NCI-H2196 treated with DMSO at 0.1 percent for 48 hours (cell line): ENCODE measurements at regions not wholly inside any gene's neighbourhood (a gene's known extent, or its start where the extent isn't known, plus 50 kb on each side); places are given as distances from the start of the nearest gene placed in this dataset.
"Not testable (repeated sequence)": the region's sequence is repeated elsewhere in the genome, so short reads cannot be mapped to it uniquely, and the experiment has no call there.

Experiments
- DNase-seq: peaks from one replicate; lab custom pipeline; 2025; ENCODE audit not compliant: unreplicated experiment; lab: John Stamatoyannopoulos, UW

GRCh38 chr9:95785209-95785608 is 90.3 kb upstream of the ERCC6L2 start:
- no peak for DNase-seq

GRCh38 chr9:95784318-95784717 is 91.2 kb upstream of the ERCC6L2 start:
- DNase-seq, result no peak

GRCh38 chr9:95783426-95783975 is 92.0 kb upstream of the ERCC6L2 start:
- no peak for DNase-seq

- no peak for DNase-seq
These were observed 94.7 kb upstream of the ERCC6L2 start for GRCh38 chr9:95780751-95781150.

- no peak for DNase-seq
These were observed 95.4 kb upstream of the ERCC6L2 start for GRCh38 chr9:95780121-95780520.

GRCh38 chr9:95779597-95779996 is 95.9 kb upstream of the ERCC6L2 start:
- DNase-seq, result not testable (repeated sequence)

- DNase-seq, result no peak
These were observed 96.5 kb upstream of the ERCC6L2 start for GRCh38 chr9:95778957-95779356.

GRCh38 chr9:95777136-95777535 is 98.4 kb upstream of the ERCC6L2 start:
- DNase-seq, result no peak

GRCh38 chr9:95776176-95776575 is 99.3 kb upstream of the ERCC6L2 start:
- no peak for DNase-seq

- DNase-seq, result no peak
These were observed 100.3 kb upstream of the ERCC6L2 start for GRCh38 chr9:95775191-95775590.

- DNase-seq, result no peak
These were observed 102.5 kb upstream of the ERCC6L2 start for GRCh38 chr9:95773053-95773418.

- DNase-seq, result no peak
These were observed 103.0 kb upstream of the ERCC6L2 start for GRCh38 chr9:95772320-95773052.

GRCh38 chr9:95771556-95772246 is 103.8 kb upstream of the ERCC6L2 start:
- DNase-seq, result no peak

GRCh38 chr9:95770653-95771131 is 104.8 kb upstream of the ERCC6L2 start:
- DNase-seq, result no peak

- no peak for DNase-seq
These were observed 105.5 kb upstream of the ERCC6L2 start for GRCh38 chr9:95769909-95770433.

GRCh38 chr9:95769473-95769872 is 106.0 kb upstream of the ERCC6L2 start:
- DNase-seq, result no peak

- no peak for DNase-seq
These were observed 108.6 kb upstream of the ERCC6L2 start for GRCh38 chr9:95766906-95767305.

GRCh38 chr9:95764533-95765319 is 110.8 kb upstream of the ERCC6L2 start:
- DNase-seq, result no peak

- no peak for DNase-seq
These were observed 111.5 kb upstream of the ERCC6L2 start for GRCh38 chr9:95763983-95764382.

- DNase-seq, result no peak
These were observed 112.5 kb upstream of the ERCC6L2 start for GRCh38 chr9:95763006-95763405.

GRCh38 chr9:95762322-95762721 is 113.2 kb upstream of the ERCC6L2 start:
- no peak for DNase-seq
